NOMO-1 (cell line): ENCODE measurements at regions not wholly inside any gene's neighbourhood (a gene's known extent, or its start where the extent isn't known, plus 50 kb on each side); places are given as distances from the start of the nearest gene placed in this dataset.
A peak's percentile ranks its signal among the peaks of the same experiment; 100 is the strongest.

Experiments used
- DNase-seq, 2 experiments: peaks; one replicate each; lab custom pipeline; 2025; ENCODE audit not compliant: unreplicated experiment in 2 of 2; lab: John Stamatoyannopoulos, UW

DNA sequence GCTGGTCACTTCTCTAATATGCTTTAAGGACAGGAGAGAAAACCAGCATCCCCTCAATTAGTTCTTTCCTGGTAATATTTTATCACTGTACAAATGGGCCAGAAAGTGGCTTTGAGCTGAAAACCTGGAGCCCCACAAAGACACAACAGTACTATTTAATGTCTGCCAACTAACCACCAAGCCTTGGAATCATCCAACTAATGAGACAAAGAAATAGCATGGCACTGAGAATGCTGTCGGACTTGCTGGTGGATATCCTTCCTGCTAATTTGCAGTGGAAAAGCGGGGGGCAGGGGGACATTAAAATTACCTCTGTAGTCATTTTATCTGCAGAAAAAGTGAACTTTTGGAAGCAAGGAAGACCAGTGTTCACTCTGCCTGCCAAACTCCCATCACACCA, 288.5 kb downstream of the KBTBD8 start:
- DNase-seq, result no peak

DNA sequence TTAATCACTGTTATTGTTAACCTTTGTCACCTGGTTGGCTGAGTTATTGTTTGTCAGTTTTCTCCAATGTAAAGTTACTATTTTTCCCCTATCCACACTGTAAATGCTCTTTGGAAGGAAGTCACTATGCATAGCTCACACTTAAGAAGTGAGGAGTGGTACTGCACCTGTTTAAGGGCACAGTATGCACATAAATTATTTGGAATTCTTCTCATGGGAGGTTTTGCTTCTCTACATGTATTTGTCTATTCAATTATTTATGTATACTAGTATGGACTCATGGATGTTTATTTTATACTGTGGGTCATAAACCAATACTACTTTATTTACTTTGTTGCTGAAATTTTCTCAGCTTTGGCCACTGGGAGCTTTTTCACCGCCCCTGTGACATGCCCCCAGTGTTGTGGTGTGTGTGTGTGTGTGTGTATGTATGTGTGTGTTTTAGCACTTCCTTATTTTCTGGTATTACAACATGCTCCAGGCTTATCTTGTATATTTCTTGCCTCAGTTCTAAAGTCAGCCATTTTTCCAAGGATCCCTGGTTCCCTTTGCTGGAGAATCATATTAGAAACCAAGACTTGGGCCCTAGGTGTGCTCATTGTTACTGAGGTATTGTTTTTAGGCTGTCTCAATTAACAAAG, 290.5 kb downstream of the KBTBD8 start:
- peak; percentile 63 to 65 for DNase-seq

DNA sequence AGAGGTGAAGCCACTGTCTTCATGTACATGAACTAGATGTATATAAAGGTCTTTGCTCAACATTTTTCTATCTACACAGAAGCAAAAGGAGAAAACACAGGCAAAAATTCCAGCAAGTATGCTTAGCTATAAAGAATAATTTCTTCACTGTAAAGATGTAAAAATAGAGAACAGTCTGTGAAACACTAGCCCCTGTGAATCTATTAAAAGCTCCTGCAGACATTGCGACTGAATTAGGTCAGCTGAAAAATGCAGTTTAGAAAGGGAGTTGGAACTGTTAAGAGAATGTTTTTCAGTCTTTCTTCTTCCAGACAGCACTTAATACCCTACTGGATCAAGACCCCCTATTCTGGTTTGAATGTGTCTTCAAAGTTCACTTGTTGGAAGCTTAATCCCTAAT, 291.5 kb downstream of the KBTBD8 start:
- DNase-seq, result no peak

DNA sequence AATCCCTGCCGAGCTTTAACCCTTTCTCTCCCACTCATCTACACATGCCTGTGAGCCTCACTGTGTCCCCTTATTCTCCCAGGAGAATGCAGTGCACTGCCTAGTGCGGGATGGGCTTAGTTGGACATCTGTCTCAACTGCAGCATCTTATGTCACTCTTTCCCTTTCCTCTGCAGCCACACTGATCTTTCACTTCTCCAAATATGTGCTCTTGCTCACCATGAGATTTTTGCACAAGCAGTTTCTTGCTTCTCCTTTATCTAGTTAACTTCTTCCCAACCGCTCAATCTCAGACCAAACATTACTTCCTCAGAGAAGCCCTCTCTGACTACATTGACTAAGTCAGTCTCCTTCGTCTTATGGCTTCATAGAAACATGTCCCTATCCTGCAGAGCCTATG, 292.3 kb downstream of the KBTBD8 start:
- DNase-seq, result peak; percentile 83 to 98

DNA sequence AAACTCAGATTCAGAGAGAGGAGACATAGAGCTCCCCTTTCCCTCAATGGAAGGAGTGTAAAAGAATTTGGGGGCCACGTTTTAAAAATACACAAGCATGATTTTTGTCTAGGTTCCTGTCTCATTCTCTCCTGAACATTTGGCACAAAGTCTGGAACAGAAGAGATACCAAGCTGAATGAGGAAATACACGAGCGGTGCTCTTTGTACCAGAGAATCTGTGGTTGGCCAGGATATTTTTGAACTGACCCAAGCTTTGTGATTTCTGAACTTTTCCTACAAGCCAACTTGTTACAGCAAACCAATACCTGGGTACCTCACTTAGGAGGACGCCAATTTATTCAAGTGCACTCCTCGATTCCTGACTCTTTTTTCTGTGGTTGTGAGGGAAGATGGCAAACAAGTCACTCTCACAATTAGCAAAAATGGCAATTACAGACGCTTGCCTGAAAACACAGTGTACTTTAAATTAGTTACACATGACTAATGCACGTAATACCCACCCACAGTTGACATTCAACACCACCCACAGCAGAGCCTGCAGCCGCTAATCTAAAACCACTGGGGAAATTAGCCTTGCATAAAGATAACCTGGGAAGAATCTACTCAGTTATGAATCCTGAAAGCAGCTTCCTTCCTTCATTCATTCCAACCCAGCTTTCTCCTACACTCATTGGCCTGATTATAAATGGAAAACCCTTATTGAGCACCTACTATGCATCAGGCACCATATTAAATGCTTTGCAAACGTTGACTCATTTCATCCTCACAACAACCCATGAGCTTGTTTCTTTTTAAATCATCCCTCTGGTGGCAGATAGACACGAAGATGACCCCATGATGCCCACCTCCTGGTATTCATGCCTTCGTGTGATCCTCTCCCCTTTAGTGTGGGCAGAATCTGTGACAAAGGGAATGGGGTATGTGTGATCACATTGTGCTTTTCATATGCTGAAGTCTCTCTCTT, 293.5 kb downstream of the KBTBD8 start:
- DNase-seq, result peak in 1 of 2 experiments; percentile 22

DNA sequence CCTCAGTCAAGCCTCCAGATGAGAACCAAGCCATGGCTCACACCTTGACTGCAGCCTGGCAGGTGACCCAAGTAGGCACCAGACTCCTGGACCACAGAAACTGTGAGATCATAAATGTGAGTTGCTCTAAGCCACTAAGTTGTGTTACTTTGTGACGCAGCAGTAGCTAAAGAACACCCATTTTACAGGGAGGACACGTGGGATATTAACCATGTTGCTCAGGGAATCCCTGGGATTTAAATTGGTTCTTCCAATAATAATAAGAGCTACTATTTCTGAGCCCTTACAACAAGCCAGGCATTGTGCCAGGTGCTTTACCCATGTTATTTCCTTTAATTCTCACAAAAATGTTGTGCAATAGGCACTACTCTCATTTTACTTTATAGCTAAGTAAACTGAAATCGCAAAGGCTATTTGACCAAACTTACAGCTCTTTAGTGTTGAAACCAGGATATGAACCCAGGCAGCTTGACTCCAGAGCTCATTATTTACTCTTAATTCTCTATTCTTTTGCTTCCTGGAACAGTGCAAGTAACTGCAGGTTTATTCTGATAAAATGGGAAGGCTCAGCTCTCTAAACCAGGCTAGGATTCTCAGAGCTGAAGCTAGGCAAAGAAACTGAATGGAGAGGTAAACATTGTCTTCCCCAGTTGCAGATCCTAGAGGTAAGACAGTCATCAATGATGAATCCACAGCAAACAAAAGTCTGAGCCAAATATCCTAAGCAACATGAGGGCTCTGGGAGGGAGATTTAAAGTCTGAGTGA, 294.4 kb downstream of the KBTBD8 start:
- DNase-seq, result peak in 1 of 2 experiments; percentile 22

DNA sequence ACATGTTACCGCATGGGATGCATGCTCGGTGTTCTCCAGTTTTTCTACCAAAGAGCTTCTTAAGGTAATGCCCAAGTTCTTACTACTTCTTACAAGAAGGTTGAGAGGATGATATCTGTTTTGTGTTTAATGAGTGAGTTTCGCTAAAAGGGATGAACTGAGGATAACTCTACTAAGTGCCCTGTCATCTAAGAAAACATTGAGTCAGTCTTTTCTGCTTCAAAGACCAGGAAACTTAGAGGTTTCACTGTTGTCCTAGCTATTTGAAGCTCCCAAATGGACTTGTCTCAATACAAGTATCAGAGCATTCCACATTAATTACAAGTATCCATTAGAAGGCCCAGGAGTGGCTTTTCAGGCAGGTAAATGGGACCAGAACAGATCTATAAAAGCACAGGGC, 296.2 kb downstream of the KBTBD8 start:
- DNase-seq, result no peak

DNA sequence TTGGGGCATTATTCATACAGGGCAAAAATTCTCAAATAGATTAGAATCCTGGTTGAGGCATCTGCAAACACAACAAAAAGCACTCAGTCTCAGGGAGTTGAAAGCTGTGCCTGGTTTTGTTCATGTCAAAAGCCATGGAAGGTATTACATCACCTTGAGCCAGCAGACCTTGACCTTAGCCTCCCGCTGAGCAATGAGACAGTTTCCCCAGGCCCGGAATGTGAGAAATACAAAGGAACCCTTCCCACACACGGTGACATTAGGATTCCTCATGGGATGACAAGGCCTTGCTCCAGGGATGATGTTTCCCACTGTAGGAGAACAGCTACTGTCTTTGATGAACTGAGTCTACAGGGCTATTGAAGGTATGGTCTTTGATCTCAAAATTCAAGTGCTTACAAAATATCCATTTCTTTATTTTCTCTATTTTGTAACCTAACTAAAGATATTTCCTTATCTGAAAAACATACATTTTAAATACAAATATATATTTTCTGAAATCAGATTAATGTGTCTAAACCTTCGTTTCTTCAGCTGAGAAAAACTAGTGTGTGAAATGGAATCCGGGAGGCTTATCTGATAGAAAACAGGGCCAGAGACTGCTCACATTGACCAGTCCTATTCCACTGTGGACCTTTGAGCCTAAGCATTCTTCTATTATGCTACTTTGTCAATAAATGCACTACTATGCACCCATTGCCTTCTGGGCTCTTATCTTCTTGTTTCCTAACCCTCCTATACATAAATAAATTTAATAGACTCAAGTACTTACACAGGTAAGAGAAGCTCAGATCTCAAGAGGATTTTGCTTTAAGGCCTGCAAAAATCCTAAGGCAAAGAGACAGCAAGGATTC, 298.2 kb downstream of the KBTBD8 start:
- DNase-seq, result no peak

DNA sequence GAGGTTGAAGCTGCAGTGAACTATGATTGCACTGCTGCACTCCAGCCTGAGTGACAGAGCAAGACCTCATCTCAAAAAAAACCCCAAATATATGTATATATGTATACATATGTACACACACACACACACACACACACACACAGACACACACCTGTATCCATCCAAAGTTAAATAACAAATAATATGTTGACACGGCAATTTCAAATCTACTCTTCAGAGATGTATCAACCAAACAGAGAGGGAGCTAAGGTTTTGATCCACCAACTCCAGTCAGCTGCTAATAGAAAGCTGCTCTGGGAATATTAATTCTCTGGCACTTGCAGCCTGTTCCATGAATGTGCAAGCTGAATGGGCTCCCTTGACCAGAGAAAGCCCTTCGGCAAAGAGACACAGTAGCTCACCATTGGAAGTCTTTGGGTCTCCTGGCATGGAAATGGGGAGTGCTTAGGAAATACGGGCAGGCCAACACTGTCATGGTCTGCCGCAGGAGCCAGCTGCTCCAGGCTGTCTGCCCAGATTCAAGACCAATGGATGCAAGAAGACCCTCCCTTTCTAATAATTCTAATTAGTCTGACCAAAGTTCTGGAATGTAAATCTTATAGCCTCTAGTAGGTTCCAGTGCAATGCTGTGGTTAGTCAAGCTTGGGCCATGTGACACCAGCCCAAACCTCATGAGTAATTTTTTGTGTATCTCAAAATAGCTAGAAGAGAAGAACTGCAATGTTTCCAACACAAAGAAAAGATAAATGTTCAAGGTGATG, 299.8 kb downstream of the KBTBD8 start:
- no peak for DNase-seq

DNA sequence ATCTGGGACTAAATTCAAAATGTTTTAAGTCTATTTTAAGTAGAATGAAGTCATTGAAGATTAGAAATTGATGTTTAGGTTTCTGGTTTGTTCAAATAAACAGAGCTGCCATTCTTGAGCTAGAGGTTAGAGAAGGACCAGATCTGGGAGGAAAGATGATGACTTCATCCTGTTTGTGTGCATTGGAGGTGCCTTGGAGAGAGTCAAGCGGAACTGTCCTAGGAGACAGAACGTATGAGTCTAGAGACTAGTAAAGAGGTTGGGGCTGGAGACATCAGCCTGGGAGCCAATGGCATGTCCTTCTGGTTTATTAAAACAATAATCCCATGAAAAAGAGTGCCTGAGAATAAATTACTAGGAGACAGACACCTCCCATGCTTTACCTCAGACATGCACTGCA, 303.4 kb downstream of the KBTBD8 start:
- DNase-seq, result no peak

DNA sequence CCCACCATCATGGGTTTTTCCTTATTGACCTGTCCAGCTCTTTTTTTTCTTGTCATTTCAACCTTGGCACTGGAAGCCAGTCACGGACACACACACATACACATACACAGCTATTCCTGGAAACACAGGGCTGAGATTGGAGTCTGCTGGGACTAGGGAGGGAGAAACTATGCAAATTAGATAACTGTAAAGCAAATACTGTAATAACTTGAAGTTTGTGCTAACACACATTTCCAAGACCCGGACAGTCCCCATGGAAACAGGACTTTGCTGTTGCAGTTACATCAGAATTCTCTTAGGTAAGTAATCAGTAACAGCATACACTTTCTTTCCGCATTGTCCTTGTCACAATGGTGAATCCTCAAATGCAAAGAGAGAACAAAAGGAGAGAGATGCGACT, 304.4 kb downstream of the KBTBD8 start:
- DNase-seq, result no peak

DNA sequence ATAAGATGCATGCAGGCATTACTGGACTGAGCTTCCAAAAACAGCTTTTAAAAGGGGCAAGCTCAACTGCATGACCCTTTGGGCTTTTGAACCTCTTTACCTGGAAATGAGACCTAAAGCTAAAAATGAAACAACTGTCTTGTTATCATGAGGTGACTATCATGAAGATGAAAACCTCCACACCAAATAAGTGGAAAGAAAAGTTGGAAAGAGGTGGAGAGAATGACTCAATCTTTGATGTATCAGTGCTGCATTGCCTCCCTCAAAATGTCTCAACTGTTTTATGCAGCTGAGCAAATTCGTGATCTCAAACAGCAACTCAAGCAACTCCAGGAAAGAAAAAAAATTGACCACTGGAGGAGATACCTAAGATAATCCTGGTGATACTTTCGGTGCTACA, 307.1 kb downstream of the KBTBD8 start:
- DNase-seq, result no peak

DNA sequence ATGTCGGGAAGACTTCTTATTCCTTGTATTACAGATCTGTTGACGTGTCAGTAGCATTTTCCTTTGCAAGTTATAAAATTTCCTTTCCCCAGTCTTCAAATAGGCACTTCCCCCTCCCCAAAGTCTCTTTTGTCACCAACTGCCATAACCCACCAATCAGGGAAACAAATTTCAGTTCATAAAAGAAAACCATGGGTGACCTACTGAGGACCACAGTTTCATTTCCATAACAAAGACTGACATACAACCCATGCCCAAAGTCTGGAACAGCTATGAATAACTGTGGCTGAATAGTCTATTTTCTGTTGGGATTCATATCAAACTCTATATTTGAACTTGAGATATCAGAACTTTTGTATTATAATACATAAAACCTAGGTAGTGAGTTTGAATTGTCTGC, 307.8 kb downstream of the KBTBD8 start:
- DNase-seq, result no peak

DNA sequence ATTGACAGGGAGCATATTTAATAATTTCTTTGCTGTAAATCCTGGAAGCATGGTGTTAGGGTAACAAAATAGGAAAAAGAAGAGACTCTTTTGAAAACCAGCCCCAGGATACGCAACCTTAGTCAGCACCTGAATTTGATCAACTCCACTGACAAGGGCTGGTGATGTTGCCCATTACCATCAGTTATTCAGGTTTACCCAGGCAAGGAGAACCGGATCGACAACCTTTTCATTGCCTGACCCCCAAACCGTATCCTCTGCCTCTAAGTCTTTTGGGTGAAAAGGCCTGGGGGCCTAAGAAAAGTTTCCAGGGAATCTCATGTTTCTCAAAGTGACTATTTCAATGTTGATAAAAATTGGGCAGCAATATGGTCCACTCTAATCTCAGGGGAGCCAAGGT, 313.3 kb downstream of the KBTBD8 start:
- DNase-seq, result no peak

DNA sequence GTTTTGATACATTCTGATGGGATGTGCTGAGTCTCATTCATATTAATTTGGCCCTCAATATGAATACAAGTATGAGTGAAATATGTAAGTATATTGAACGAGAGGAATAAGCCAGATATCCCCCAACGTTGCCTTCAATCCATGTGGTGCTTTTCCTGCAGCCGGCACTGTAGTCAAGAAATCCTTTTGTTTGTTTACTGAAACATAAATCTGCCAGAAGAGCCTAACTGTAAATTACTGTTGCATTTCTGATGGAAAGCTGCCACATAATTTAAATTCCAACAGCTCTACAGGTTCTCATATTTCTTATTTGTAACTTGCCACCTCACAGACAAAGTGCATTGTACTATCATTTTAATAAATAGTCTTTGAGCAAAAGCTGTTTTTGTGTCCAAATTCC, 314.0 kb downstream of the KBTBD8 start:
- DNase-seq, result no peak

DNA sequence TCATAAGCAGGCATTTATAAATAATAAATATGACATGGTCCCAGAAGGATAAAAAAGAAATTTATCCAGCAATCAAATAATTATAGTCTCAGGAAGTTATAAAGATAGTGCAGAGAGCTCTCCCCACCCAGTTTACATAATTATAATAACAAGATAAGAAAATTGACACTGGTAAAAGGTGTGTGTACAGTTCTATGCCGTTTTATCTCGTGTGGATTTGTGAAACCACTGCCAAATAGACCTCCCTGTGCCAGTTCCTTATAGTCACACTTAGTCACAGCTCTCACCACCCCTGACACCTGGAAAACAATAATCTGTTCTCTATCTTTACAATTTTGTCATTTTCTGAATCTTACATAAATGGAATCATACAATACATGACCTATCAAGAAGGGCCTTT, 320.1 kb downstream of the KBTBD8 start:
- no peak for DNase-seq

DNA sequence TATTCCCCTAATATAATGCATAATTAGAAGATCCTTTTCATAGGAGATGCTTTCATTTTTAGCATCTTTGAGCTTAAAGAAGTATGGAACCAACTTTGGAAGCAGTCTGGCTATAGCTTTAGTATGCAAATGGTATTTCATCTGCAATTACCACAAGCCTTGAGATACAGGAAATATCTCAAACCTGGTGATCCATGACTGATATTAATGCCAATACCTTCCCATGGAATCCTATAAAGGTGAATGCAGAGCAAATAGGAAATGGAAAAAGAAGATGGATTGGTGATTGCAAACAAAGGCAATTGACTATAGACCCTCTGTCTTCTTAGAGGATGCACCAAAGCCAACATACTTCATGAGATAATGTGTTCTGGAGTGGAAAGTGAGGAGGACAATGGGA, 326.4 kb downstream of the KBTBD8 start:
- no peak for DNase-seq
